ENCODE measurements at regions not wholly inside any gene's neighbourhood (a gene's known extent, or its start where the extent isn't known, plus 50 kb on each side); places are given as distances from the start of the nearest gene placed in this dataset.

DNA sequence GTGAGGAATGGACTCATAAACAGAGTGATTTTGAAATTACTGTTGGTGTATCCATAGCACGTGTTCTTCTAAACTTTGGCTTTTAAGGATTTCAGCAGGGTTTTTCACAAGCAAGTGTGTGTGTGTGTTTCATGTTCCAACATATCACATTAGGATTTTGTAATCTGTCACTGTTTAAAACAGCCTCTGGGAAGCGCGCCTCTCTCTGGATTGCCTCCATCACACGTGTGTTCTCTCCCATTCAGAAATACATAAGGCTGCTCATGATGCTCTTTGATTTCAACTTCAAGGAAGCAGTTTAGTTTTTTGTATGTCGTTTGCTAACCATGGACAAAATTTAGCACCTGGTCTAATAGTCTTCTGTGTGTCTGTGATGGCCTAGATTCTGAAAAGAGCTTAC lies 370.4 kb downstream of the MTX2 start:
- H3K4me3 Mint-ChIP-seq, result peak overlapping the region; percentile 79
- DNase-seq, result no peak
- peak overlapping the region; percentile 90 for H3K27ac Mint-ChIP-seq
- H3K9me3 Mint-ChIP-seq, result no peaks in the 10 kb centered on the region
- H3K27me3 Mint-ChIP-seq (ENCODE audit: insufficient read depth), result no peaks in the 10 kb centered on the region; the same call in 1 of the 2 replicates
- TF ChIP-seq, protein P1, sequence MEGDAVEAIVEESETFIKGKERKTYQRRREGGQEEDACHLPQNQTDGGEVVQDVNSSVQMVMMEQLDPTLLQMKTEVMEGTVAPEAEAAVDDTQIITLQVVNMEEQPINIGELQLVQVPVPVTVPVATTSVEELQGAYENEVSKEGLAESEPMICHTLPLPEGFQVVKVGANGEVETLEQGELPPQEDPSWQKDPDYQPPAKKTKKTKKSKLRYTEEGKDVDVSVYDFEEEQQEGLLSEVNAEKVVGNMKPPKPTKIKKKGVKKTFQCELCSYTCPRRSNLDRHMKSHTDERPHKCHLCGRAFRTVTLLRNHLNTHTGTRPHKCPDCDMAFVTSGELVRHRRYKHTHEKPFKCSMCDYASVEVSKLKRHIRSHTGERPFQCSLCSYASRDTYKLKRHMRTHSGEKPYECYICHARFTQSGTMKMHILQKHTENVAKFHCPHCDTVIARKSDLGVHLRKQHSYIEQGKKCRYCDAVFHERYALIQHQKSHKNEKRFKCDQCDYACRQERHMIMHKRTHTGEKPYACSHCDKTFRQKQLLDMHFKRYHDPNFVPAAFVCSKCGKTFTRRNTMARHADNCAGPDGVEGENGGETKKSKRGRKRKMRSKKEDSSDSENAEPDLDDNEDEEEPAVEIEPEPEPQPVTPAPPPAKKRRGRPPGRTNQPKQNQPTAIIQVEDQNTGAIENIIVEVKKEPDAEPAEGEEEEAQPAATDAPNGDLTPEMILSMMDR (IDR thresholded peaks at IDR 0.05), result no peak; the same call in 1 of the 2 replicates
- H3K4me1 Mint-ChIP-seq (ENCODE audit: low read depth), result peaks cover 86% of the 10 kb centered on the region
- peaks cover 6% of the 10 kb centered on the region for H3K36me3 Mint-ChIP-seq (ENCODE audit: low read depth)

DNA sequence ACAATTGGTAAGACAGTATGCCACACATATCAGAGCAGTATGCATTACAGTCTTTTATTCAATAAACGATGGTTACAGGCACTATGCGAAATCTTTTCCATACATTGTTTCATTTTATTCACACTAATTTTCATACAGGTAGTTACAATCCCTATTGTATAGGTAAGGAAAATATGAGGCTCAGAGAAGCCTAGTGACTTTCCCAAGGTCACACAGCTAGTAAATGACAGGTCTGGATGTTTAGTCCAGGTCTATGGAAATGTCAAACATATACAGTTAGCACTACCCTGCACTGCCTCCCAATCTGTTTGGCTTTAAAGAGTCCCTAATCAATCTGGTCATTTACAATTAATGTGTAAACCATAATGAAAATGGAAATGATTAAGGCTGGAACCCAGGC lies 372.2 kb downstream of the MTX2 start:
- peak overlapping the region; percentile 90 for H3K27ac Mint-ChIP-seq
- H3K4me3 Mint-ChIP-seq, result peak overlapping the region; percentile 51; the same call in 1 of the 2 replicates
- no peaks in the 10 kb centered on the region; the same call in 1 of the 2 replicates for H3K27me3 Mint-ChIP-seq (ENCODE audit: insufficient read depth)
- TF ChIP-seq, protein P1 (IDR thresholded peaks at IDR 0.05), result no peak
- no peaks in the 10 kb centered on the region for H3K9me3 Mint-ChIP-seq
- H3K4me1 Mint-ChIP-seq (ENCODE audit: low read depth), result peaks cover 83% of the 10 kb centered on the region
- DNase-seq, result no peak
- H3K36me3 Mint-ChIP-seq (ENCODE audit: low read depth), result peaks cover 13% of the 10 kb centered on the region

DNA sequence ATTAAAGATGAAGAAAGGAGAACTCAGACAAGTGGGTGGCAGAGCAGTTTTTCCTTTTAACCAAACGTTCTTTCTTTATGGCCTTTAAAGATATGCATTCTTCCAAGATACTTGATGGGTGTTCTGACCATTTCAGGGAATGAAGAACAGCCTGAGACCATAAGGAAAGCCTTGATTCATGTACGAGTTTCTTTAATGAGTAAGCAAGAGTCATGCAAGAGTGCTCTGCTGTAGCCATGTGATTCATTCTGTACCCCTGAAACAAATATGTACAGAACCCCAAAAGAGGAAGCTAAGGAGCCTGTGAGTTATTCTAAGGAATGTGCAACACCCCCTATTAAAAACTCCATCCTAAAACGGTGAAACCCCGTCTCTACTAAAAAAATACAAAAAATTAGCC lies 372.8 kb downstream of the MTX2 start:
- H3K36me3 Mint-ChIP-seq (ENCODE audit: low read depth), result peaks cover 13% of the 10 kb centered on the region
- peak; percentile 91 for DNase-seq
- H3K27me3 Mint-ChIP-seq (ENCODE audit: insufficient read depth), result no peaks in the 10 kb centered on the region; the same call in 1 of the 2 replicates
- H3K9me3 Mint-ChIP-seq, result no peaks in the 10 kb centered on the region
- H3K27ac Mint-ChIP-seq, result peak overlapping the region; percentile 90
- H3K4me3 Mint-ChIP-seq, result peak overlapping the region; percentile 51
- TF ChIP-seq, protein P1 (IDR thresholded peaks at IDR 0.05), result no peak
- H3K4me1 Mint-ChIP-seq (ENCODE audit: low read depth), result peaks cover 79% of the 10 kb centered on the region

DNA sequence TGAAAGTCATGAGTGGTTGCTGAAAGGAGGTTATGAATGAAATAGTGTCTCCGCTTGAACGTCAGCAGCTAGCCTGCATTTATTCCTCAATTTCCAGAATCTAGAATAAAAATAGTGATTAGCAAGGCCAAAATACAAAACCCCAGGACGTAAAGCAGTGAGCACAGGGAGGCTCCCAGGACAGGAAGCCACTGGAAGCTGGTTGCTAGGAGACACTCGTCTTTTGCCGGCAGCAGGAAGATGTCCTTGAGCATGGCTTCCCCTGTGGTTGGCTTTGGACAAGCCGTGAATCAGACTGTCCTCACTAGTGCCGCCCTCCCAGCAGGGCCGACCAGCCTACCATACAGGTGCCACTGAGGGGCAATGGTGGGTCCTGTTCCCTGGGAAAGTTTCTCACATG lies 374.4 kb downstream of the MTX2 start:
- H3K27ac Mint-ChIP-seq, result peak overlapping the region; percentile 90
- no peaks in the 10 kb centered on the region; the same call in 1 of the 2 replicates for H3K27me3 Mint-ChIP-seq (ENCODE audit: insufficient read depth)
- TF ChIP-seq, protein P1 (IDR thresholded peaks at IDR 0.05), result no peak
- peak; percentile 59 for DNase-seq
- H3K4me3 Mint-ChIP-seq, result no peak overlapping the region
- peaks cover 72% of the 10 kb centered on the region for H3K4me1 Mint-ChIP-seq (ENCODE audit: low read depth)
- H3K9me3 Mint-ChIP-seq, result no peaks in the 10 kb centered on the region
- peaks cover 13% of the 10 kb centered on the region for H3K36me3 Mint-ChIP-seq (ENCODE audit: low read depth)

DNA sequence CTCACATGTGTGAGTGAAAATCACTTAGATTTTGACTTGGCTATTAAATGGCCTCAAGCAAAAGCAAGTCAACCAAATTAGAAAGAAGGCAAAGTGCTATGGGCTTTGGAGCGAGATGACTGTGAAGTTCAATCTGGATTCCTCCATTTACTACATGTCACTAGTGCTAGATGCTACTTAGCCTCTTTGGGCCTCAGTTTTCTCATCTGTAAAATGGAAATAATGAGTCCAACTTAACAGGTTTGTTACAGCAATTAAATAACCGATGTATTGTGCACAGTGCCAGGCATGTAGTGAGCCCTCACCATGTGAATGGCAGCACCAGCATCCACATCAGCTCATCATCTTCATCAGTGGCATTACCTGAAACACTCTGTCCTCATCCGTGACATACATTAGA lies 376.3 kb downstream of the MTX2 start:
- H3K4me3 Mint-ChIP-seq, result no peak overlapping the region

More for the DNA sequence above, 376.3 kb downstream of the MTX2 start:
- H3K27ac Mint-ChIP-seq, result no peak overlapping the region
- H3K4me1 Mint-ChIP-seq (ENCODE audit: low read depth), result peaks cover 70% of the 10 kb centered on the region
- peaks cover 13% of the 10 kb centered on the region for H3K36me3 Mint-ChIP-seq (ENCODE audit: low read depth)
- TF ChIP-seq, protein P1 (IDR thresholded peaks at IDR 0.05), result no peak
- no peaks in the 10 kb centered on the region for H3K9me3 Mint-ChIP-seq
- no peaks in the 10 kb centered on the region; the same call in 1 of the 2 replicates for H3K27me3 Mint-ChIP-seq (ENCODE audit: insufficient read depth)
- DNase-seq, result no peak
